Heart left ventricle (tissue), 16 donors: ENCODE measurements at regions not wholly inside any gene's neighbourhood (a gene's known extent, or its start where the extent isn't known, plus 50 kb on each side); places are given as distances from the start of the nearest gene placed in this dataset.
"Not testable (repeated sequence)": the region's sequence is repeated elsewhere in the genome, so short reads cannot be mapped to it uniquely, and the experiment has no call there.

Source experiments
- ATAC-seq, 4 donors: fragments of 200-7000 bp; cut with Tn5 transposase; one replicate each; pipeline ENCODE4 v1.9.1; 2020 to 2022; ENCODE audit warnings: moderate library complexity in 4 of 4, mild to moderate bottlenecking in 3 of 4, moderate number of reproducible peaks in 1 of 4
- DNase-seq, 5 donors: peaks; one replicate each; pipeline ENCODE4 v3.0.0-alpha.2; 2020
- H3K27ac ChIP-seq, 12 donors: fragments of 200-600 bp; sonication (generic) in 4 of 12; one replicate each; pipeline versions ENCODE4 v1.5.0 to v1.8.0; 2016 to 2022; ENCODE audit warnings: mild to moderate bottlenecking in 2 of 12
- H3K27me3 ChIP-seq, 9 donors: fragments of 200-600 bp; sonication (generic) in 2 of 9; one replicate each; pipeline versions ENCODE4 v1.5.1 to v1.8.0; 2016 to 2022; ENCODE audit warnings: mild to moderate bottlenecking in 3 of 9
- H3K36me3 ChIP-seq, 9 donors: fragments of 200-600 bp; sonication (generic) in 2 of 9; one replicate each; pipeline versions ENCODE4 v1.5.0 to v1.8.0; 2018 to 2022; ENCODE audit warnings: mild to moderate bottlenecking in 2 of 9
- H3K4me1 ChIP-seq, 12 donors: fragments of 200-600 bp; sonication (generic) in 4 of 12; one replicate each; pipeline versions ENCODE4 v1.5.0 to v1.8.0; 2016 to 2022; ENCODE audit warnings: mild to moderate bottlenecking in 3 of 12
- H3K4me3 ChIP-seq, 12 donors: fragments of 200-600 bp; sonication (generic) in 4 of 12; one replicate each; pipeline versions ENCODE4 v1.5.0 to v1.8.0; 2017 to 2022; ENCODE audit warnings: mild to moderate bottlenecking in 9 of 12, moderate library complexity in 4 of 12
- H3K9me3 ChIP-seq, 12 donors: fragments of 200-600 bp; sonication (generic) in 4 of 12; one replicate each; pipeline versions ENCODE4 v1.5.0 to v1.8.0; 2016 to 2022; ENCODE audit warnings: mild to moderate bottlenecking in 1 of 12
- POLR2A ChIP-seq, 2 donors: fragments of 450-650 bp; IDR thresholded peaks; one replicate each; pipeline ENCODE4 v1.6.1; 2017; ENCODE audit warnings: antibody characterized with exemption in 2 of 2, mild to moderate bottlenecking in 2 of 2, moderate library complexity in 2 of 2
- WGBS, 4 donors: extraction: QIAGEN DNeasy Blood & Tissue Kit in 2 of 4; methylation state at CpG; one replicate each; pipeline versions ENCODE4 v1.1.5 to v1.1.7; 2013 to 2018; 5-methylcytosine and 5-hydroxymethylcytosine counted together
- intact Hi-C, 10 donors: fragments of 100-400 bp; cut with DNase I; formaldehyde crosslinking; loops; one replicate each; pipeline versions ENCODE4 v1.11.1 to v1.14.2; 2022
- TF ChIP-seq, protein P1 (sequence below), 12 donors: fragments of 200-600 bp; sonication (generic) in 4 of 12; IDR thresholded peaks; one replicate each; pipeline versions ENCODE4 v1.5.0 to v1.8.0; 2018 to 2022; ENCODE audit warnings: antibody characterized with exemption in 12 of 12, mild to moderate bottlenecking in 5 of 12
- donor health status: ischemic (EF 13 %, LVEDD 7.1; RV severe dilation, severe dysfunction).
- donor health status: healthy with polysubstance abuse.
- donor health status: DM: no; HTN: yes; CAD: no.
- donor health status: DM: no; HTN: no; CAD: no.
- donor health status: ischemic (EF 25% LVEDD 6.9; RV normal size, moderate dysfunction).
- donor health status: ischemic (EF 25% LVEDD 5.7; RV mildly dilated, moderate dysfunction).
- donor health status: healthy.
- donor health status: DM: yes; HTN: yes; CAD: no.
- donor health status: ischemic (EF 35%, LVEDD 5.7; RV mildly dilated, moderate dysfunction).
- donor health status: nonischemic (EF 11% LVEDD 7.7; RV severe dilation, severe dysfunction).
- donor health status: DM: yes; HTN: yes; CAD: no.
- donor health status: PGD.
- donor health status: ischemic (EF 29% LVEDD 5.4; RV normal size, mild dysfunction).
- donor health status: nonischemic (EF 23%, LVEDD 6.1; RV moderate dilation, normal function).

DNA sequence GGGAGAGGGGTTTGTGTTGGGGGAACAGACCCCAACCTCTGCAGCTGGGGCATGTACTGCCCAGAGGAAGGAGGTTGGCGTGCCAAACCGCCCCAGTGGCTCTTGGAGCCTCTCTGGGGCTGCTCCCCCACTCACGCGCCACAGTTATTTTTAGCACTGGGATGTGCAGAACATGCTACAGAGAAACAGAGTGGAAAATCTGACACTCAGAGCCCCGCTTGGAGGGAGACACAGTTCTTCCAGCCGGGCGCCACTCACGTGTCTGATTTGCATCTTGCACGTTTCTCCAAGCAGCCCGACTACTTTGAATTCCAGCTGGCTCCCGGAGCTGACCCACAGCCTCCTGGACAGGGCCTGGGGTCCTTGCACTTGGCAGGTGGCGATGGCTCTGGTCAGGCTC lies 182.0 kb downstream of the RPS24 start:
- H3K27me3 ChIP-seq, result no peaks in the 10 kb centered on the region
- DNase-seq (peak; percentile 74 to 93 (median 87)), ATAC-seq (peak; percentile 89 to 93 (median 92))
- intact Hi-C loops, result loop anchor here in 6 of 10 donors (1.0 to 10.0 kb wide), 4 partner anchors 88 to 979 kb away; partner anchors contain the start of gene ZMIZ1 (in 3 of the 6)
- H3K4me3 ChIP-seq, result peak overlapping the region in 1 of 12 donors; percentile 10
- peaks cover 0 to 44% (median 23%) of the 10 kb centered on the region in 12 donors for H3K4me1 ChIP-seq
- WGBS, 4 donors, result 7 to 22% (median 9%) methylated on average over 11 to 12 of the region's 12 CpGs
- TF ChIP-seq, protein P1, sequence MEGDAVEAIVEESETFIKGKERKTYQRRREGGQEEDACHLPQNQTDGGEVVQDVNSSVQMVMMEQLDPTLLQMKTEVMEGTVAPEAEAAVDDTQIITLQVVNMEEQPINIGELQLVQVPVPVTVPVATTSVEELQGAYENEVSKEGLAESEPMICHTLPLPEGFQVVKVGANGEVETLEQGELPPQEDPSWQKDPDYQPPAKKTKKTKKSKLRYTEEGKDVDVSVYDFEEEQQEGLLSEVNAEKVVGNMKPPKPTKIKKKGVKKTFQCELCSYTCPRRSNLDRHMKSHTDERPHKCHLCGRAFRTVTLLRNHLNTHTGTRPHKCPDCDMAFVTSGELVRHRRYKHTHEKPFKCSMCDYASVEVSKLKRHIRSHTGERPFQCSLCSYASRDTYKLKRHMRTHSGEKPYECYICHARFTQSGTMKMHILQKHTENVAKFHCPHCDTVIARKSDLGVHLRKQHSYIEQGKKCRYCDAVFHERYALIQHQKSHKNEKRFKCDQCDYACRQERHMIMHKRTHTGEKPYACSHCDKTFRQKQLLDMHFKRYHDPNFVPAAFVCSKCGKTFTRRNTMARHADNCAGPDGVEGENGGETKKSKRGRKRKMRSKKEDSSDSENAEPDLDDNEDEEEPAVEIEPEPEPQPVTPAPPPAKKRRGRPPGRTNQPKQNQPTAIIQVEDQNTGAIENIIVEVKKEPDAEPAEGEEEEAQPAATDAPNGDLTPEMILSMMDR (IDR thresholded peaks at IDR 0.05), result no peak
- no peak for TF ChIP-seq POLR2A (IDR thresholded peaks at IDR 0.05)
- peak overlapping the region in 10 of 12 donors; percentile 34 to 86 (median 74) for H3K27ac ChIP-seq
- no peaks in the 10 kb centered on the region for H3K9me3 ChIP-seq
- H3K36me3 ChIP-seq, result no peaks in the 10 kb centered on the region

DNA sequence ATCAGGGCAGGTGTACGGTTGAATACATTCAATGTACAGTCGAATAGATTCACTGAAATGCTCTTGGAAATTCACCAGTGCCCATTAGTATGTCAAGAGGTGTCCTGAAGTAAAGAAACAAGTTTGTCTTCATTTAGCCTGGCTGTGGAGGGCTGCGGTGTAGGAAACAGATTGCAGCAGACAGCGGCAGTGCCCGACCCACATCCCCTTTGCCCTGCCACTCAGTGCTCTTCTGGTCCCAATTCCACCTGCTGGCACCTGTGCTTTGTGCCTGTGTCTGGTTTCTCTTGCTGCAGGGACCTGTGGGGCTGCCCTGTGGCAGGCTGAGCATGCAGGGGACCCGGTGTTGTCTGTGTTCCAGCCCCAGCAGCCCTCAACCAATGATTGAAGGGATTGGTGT lies 183.7 kb downstream of the RPS24 start:
- DNase-seq (no peak), ATAC-seq (no peak)
- H3K36me3 ChIP-seq, result no peaks in the 10 kb centered on the region
- peaks cover 0 to 36% (median 22%) of the 10 kb centered on the region in 12 donors for H3K4me1 ChIP-seq
- H3K4me3 ChIP-seq, result no peak overlapping the region
- no peak overlapping the region for H3K27ac ChIP-seq
- WGBS, 4 donors, result 63 to 76% (median 72%) methylated on average over 6 of the region's 6 CpGs
- no peaks in the 10 kb centered on the region for H3K9me3 ChIP-seq
- TF ChIP-seq POLR2A (IDR thresholded peaks at IDR 0.05), result no peak
- TF ChIP-seq, protein P1 (IDR thresholded peaks at IDR 0.05), result no peak
- intact Hi-C loops, result loop anchor here in 6 of 10 donors (10.0 kb wide), 3 partner anchors 437 to 977 kb away; partner anchors contain the start of gene ZMIZ1 (in 3 of the 6)
- H3K27me3 ChIP-seq, result no peaks in the 10 kb centered on the region

DNA sequence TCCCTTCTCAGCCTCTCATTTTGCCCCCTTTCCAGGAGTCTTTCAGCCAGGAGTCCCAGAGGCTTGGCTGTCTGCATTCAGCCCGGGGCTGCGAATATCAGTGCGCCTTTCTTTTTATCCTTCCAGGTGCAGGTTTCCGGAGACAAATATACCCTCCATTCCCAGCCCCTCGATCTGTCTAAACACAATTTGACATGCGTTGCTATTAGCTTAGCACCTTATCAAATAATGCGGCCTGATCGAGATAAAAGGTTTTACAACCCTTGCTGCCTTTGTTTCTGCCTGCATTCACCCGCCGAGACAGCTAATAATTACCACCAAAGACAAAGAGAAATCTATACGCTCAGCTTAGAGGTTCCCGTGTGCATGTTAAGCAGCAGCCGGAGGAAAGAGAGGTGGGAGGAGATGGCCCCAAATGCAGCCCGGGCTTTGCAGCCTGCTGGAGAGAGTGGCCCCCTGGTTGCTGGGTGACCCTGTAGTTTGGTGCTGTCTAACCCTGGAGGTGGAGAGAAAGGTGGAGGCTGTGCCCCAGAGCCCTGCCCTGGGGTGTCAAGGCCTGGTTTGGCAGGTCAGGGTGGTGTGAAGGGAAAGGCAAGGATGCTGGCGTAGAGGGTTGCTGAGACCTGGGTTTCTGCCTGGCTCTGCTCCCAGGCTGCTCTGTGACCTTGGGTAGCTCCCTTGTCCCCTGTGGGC lies 185.3 kb downstream of the RPS24 start:
- H3K27ac ChIP-seq, result no peak overlapping the region
- H3K9me3 ChIP-seq, result no peaks in the 10 kb centered on the region
- DNase-seq, result no peak
- no peak overlapping the region for H3K4me3 ChIP-seq
- intact Hi-C loops, result loop anchor here in 6 of 10 donors (10.0 kb wide), 3 partner anchors 436 to 976 kb away; partner anchors contain the start of gene ZMIZ1 (in 3 of the 6)
- no peak for TF ChIP-seq POLR2A (IDR thresholded peaks at IDR 0.05)
- TF ChIP-seq, protein P1 (IDR thresholded peaks at IDR 0.05), result no peak
- no peak for ATAC-seq
- peaks cover 0 to 31% (median 20%) of the 10 kb centered on the region in 12 donors for H3K4me1 ChIP-seq
- 69 to 85% (median 78%) methylated on average over 15 of the region's 15 CpGs for WGBS, 4 donors
- H3K36me3 ChIP-seq, result no peaks in the 10 kb centered on the region
- no peaks in the 10 kb centered on the region for H3K27me3 ChIP-seq

DNA sequence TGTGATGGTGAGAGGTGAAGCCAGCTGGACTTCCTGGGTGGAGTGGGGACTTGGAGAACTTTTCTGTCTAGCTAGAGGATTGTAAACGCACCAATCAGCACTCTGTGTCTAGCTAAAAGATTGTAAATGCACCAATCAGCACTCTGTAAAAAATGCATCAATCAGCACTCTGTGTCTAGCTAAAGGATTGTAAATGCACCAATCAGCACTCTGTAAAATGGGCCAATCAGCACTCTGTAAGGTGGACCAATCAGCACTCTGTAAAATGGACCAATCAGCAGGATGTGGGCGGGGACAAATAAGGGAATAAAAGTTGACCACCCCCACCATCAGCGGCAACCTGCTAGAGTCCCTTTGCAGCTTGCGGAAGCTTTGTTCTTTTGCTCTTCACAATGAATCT lies 185.9 kb downstream of the RPS24 start:
- not testable (repeated sequence) for H3K36me3 ChIP-seq, DNase-seq, H3K4me3 ChIP-seq, H3K9me3 ChIP-seq, H3K27me3 ChIP-seq, H3K27ac ChIP-seq, ATAC-seq
- intact Hi-C loops, result loop anchor here in 6 of 10 donors (10.0 kb wide), 3 partner anchors 435 to 975 kb away; partner anchors contain the start of gene ZMIZ1 (in 3 of the 6)
- peaks cover 0 to 30% (median 19%) of the 10 kb centered on the region in 12 donors for H3K4me1 ChIP-seq
- WGBS, 4 donors, result 75 to 90% (median 89%) methylated on average over 4 of the region's 4 CpGs
